CD8-positive, alpha-beta memory T cell (primary cell): ENCODE measurements at regions not wholly inside any gene's neighbourhood (a gene's known extent, or its start where the extent isn't known, plus 50 kb on each side); places are given as distances from the start of the nearest gene placed in this dataset.

Experiments
- CTCF ChIA-PET: fragments of 350-600 bp; sonication (Branson Sonifier 250); formaldehyde crosslinking; loops from one replicate; lab custom pipeline; 2021; ENCODE audit warnings: antibody characterized with exemption; lab: Charles Lee
- POLR2A ChIA-PET: fragments of 350-600 bp; sonication (Branson Sonifier 250); formaldehyde crosslinking; loops from one replicate; lab custom pipeline; 2021; ENCODE audit warnings: antibody characterized with exemption; lab: Charles Lee
- DNase-seq, 5 donors: peaks; one replicate each; pipeline versions ENCODE4 v3.0.0 to v3.0.0-alpha.2; 2020 to 2022; ENCODE audit warnings: mixed read lengths in 1 of 5
- H3K27ac ChIP-seq: one replicate; pipeline ENCODE4 v1.7.0; 2013; ENCODE audit warnings: low read depth, mild to moderate bottlenecking, low read length, moderate library complexity
- H3K27me3 ChIP-seq: 2 replicates; pipeline ENCODE4 v1.7.0; 2013; ENCODE audit warnings: low read length, mild to moderate bottlenecking; ENCODE audit not compliant: insufficient read depth, poor library complexity, severe bottlenecking
- H3K36me3 ChIP-seq: 2 replicates; pipeline ENCODE4 v1.7.0; 2013; ENCODE audit warnings: mild to moderate bottlenecking, low read length, moderate library complexity; ENCODE audit not compliant: insufficient read depth
- H3K4me1 ChIP-seq: 2 replicates; pipeline ENCODE4 v1.7.0; 2013; ENCODE audit warnings: mild to moderate bottlenecking, low read length, moderate library complexity; ENCODE audit not compliant: insufficient read depth
- H3K4me3 ChIP-seq: 2 replicates; pipeline ENCODE4 v1.7.0; 2013; ENCODE audit warnings: mild to moderate bottlenecking, low read length
- H3K9me3 ChIP-seq: 2 replicates; pipeline ENCODE4 v1.7.0; 2013; ENCODE audit warnings: mild to moderate bottlenecking, low read length
- H3K27ac Mint-ChIP-seq, 8 donors: one replicate each; pipeline ENCODE4 v1.8.0; 2020 to 2021; ENCODE audit warnings: mixed read lengths in 8 of 8, mild to moderate bottlenecking in 6 of 8, inconsistent platforms in 3 of 8, moderate library complexity in 3 of 8
- H3K27me3 Mint-ChIP-seq, 2 donors: one replicate each; pipeline ENCODE4 v1.8.0; 2020 to 2021; ENCODE audit warnings: mixed read lengths in 2 of 2, mild to moderate bottlenecking in 1 of 2, moderate library complexity in 1 of 2
- H3K36me3 Mint-ChIP-seq, 3 donors: one replicate each; pipeline ENCODE4 v1.8.0; 2020 to 2021; ENCODE audit warnings: mixed read lengths in 3 of 3, inconsistent platforms in 1 of 3, mild to moderate bottlenecking in 1 of 3
- H3K4me1 Mint-ChIP-seq, 3 donors: one replicate each; pipeline ENCODE4 v1.8.0; 2020 to 2021; ENCODE audit warnings: mixed read lengths in 3 of 3, inconsistent platforms in 1 of 3, mild to moderate bottlenecking in 1 of 3
- H3K4me3 Mint-ChIP-seq, 7 donors: one replicate each; pipeline ENCODE4 v1.8.0; 2020 to 2021; ENCODE audit warnings: mixed read lengths in 7 of 7, mild to moderate bottlenecking in 6 of 7, moderate library complexity in 4 of 7, inconsistent platforms in 2 of 7
- H3K9me3 Mint-ChIP-seq, 5 donors: one replicate each; pipeline ENCODE4 v1.8.0; 2020 to 2022; ENCODE audit warnings: mixed read lengths in 5 of 5, mild to moderate bottlenecking in 3 of 5, moderate library complexity in 2 of 5, inconsistent platforms in 1 of 5

- CTCF ChIA-PET: no interaction called here
- H3K4me1 Mint-ChIP-seq: no peaks in the 10 kb centered on the region
- DNase-seq: no peak
Measured at GRCh38 chr7:79971058-79971457, 163.6 kb upstream of the GNAI1 start.

GRCh38 chr7:79968894-79969293 is 165.7 kb upstream of the GNAI1 start:
- POLR2A ChIA-PET: no interaction called here
- H3K4me1 ChIP-seq: no peaks in the 10 kb centered on the region
- no peaks in the 10 kb centered on the region for H3K36me3 ChIP-seq
- DNase-seq: no peak
- H3K27ac ChIP-seq: no peak overlapping the region
- no peak overlapping the region for H3K4me3 Mint-ChIP-seq
- no peaks in the 10 kb centered on the region for H3K27me3 ChIP-seq
- H3K27me3 Mint-ChIP-seq: no peaks in the 10 kb centered on the region
- CTCF ChIA-PET: no interaction called here
- no peaks in the 10 kb centered on the region for H3K9me3 ChIP-seq
- no peak overlapping the region for H3K27ac Mint-ChIP-seq
- no peaks in the 10 kb centered on the region for H3K36me3 Mint-ChIP-seq
- H3K9me3 Mint-ChIP-seq: peaks cover 2 to 15% (median 3%) of the 10 kb centered on the region in 5 donors
- H3K4me3 ChIP-seq: no peak overlapping the region
- no peaks in the 10 kb centered on the region for H3K4me1 Mint-ChIP-seq

More at GRCh38 chr7:79971058-79971457, 163.6 kb upstream of the GNAI1 start:
- Histone ChIP-seq H3K27me3 (no peaks in the 10 kb centered on the region), H3K4me1 (no peaks in the 10 kb centered on the region), H3K36me3 (no peaks in the 10 kb centered on the region), H3K27ac (no peak overlapping the region), H3K4me3 (no peak overlapping the region), H3K9me3 (no peaks in the 10 kb centered on the region)
- Mint-ChIP-seq H3K4me3 (no peak overlapping the region), H3K9me3 (peaks cover 3 to 15% (median 9%) of the 10 kb centered on the region in 5 donors), H3K36me3 (no peaks in the 10 kb centered on the region), H3K27ac (no peak overlapping the region), H3K27me3 (no peaks in the 10 kb centered on the region)
- POLR2A ChIA-PET: no interaction called here

- Mint-ChIP-seq H3K4me3 (no peak overlapping the region), H3K4me1 (no peaks in the 10 kb centered on the region), H3K27me3 (no peaks in the 10 kb centered on the region), H3K36me3 (no peaks in the 10 kb centered on the region), H3K27ac (no peak overlapping the region), H3K9me3 (peaks cover 2 to 15% (median 5%) of the 10 kb centered on the region in 5 donors)
- Histone ChIP-seq H3K9me3 (no peaks in the 10 kb centered on the region), H3K4me3 (no peak overlapping the region), H3K27me3 (no peaks in the 10 kb centered on the region), H3K4me1 (no peaks in the 10 kb centered on the region), H3K36me3 (no peaks in the 10 kb centered on the region), H3K27ac (no peak overlapping the region)
- CTCF ChIA-PET: no interaction called here
- POLR2A ChIA-PET: no interaction called here
- DNase-seq: no peak
Measured at GRCh38 chr7:79968077-79968648, 166.5 kb upstream of the GNAI1 start.

GRCh38 chr7:79965946-79966345 is 168.7 kb upstream of the GNAI1 start:
- CTCF ChIA-PET: no interaction called here
- no peaks in the 10 kb centered on the region for H3K27me3 Mint-ChIP-seq
- H3K4me3 ChIP-seq: no peak overlapping the region
- no peaks in the 10 kb centered on the region for H3K27me3 ChIP-seq
- POLR2A ChIA-PET: no interaction called here
- no peak overlapping the region for H3K27ac ChIP-seq
- H3K4me3 Mint-ChIP-seq: no peak overlapping the region
- peaks cover 3 to 13% (median 5%) of the 10 kb centered on the region in 5 donors for H3K9me3 Mint-ChIP-seq
- no peaks in the 10 kb centered on the region for H3K36me3 ChIP-seq
- no peaks in the 10 kb centered on the region for H3K4me1 ChIP-seq
- no peak overlapping the region for H3K27ac Mint-ChIP-seq
- no peaks in the 10 kb centered on the region for H3K4me1 Mint-ChIP-seq
- no peaks in the 10 kb centered on the region for H3K9me3 ChIP-seq
- H3K36me3 Mint-ChIP-seq: no peaks in the 10 kb centered on the region
- DNase-seq: no peak

GRCh38 chr7:79964463-79964862 is 170.2 kb upstream of the GNAI1 start:
- Mint-ChIP-seq H3K9me3 (peaks cover 3 to 16% (median 5%) of the 10 kb centered on the region in 5 donors), H3K27me3 (no peaks in the 10 kb centered on the region), H3K4me3 (no peak overlapping the region), H3K4me1 (no peaks in the 10 kb centered on the region), H3K36me3 (no peaks in the 10 kb centered on the region), H3K27ac (no peak overlapping the region)
- CTCF ChIA-PET: no interaction called here
- H3K4me3 ChIP-seq: no peak overlapping the region
- POLR2A ChIA-PET: no interaction called here
- no peaks in the 10 kb centered on the region for H3K36me3 ChIP-seq
- H3K4me1 ChIP-seq: no peaks in the 10 kb centered on the region
- no peak overlapping the region for H3K27ac ChIP-seq
- no peak for DNase-seq
- H3K9me3 ChIP-seq: no peaks in the 10 kb centered on the region
- H3K27me3 ChIP-seq: no peaks in the 10 kb centered on the region

GRCh38 chr7:79953130-79953529 is 181.5 kb upstream of the GNAI1 start:
- Histone ChIP-seq H3K27ac (no peak overlapping the region), H3K36me3 (no peaks in the 10 kb centered on the region), H3K27me3 (no peaks in the 10 kb centered on the region), H3K9me3 (no peaks in the 10 kb centered on the region), H3K4me3 (no peak overlapping the region), H3K4me1 (no peaks in the 10 kb centered on the region)
- no peak for DNase-seq
- Mint-ChIP-seq H3K4me3 (no peak overlapping the region), H3K27ac (no peak overlapping the region), H3K4me1 (no peaks in the 10 kb centered on the region), H3K36me3 (no peaks in the 10 kb centered on the region), H3K27me3 (no peaks in the 10 kb centered on the region), H3K9me3 (peaks cover 0 to 31% (median 4%) of the 10 kb centered on the region in 5 donors)
- CTCF ChIA-PET: no interaction called here
- POLR2A ChIA-PET: no interaction called here

GRCh38 chr7:79952399-79952798 is 182.2 kb upstream of the GNAI1 start:
- CTCF ChIA-PET: no interaction called here
- POLR2A ChIA-PET: no interaction called here
- H3K4me3 Mint-ChIP-seq: no peak overlapping the region
- H3K36me3 Mint-ChIP-seq: no peaks in the 10 kb centered on the region
- Histone ChIP-seq H3K27me3 (no peaks in the 10 kb centered on the region), H3K9me3 (no peaks in the 10 kb centered on the region), H3K27ac (no peak overlapping the region), H3K4me3 (no peak overlapping the region), H3K4me1 (no peaks in the 10 kb centered on the region), H3K36me3 (no peaks in the 10 kb centered on the region)
- no peaks in the 10 kb centered on the region for H3K4me1 Mint-ChIP-seq
- H3K27ac Mint-ChIP-seq: no peak overlapping the region
- H3K9me3 Mint-ChIP-seq: peaks cover 0 to 33% (median 8%) of the 10 kb centered on the region in 5 donors
- H3K27me3 Mint-ChIP-seq: no peaks in the 10 kb centered on the region
- DNase-seq: no peak

GRCh38 chr7:79951415-79951814 is 183.2 kb upstream of the GNAI1 start:
- H3K36me3 ChIP-seq: no peaks in the 10 kb centered on the region
- no peaks in the 10 kb centered on the region for H3K27me3 ChIP-seq
- DNase-seq: no peak
- CTCF ChIA-PET: no interaction called here
- Mint-ChIP-seq H3K4me1 (no peaks in the 10 kb centered on the region), H3K27ac (no peak overlapping the region), H3K4me3 (no peak overlapping the region), H3K36me3 (no peaks in the 10 kb centered on the region), H3K27me3 (no peaks in the 10 kb centered on the region), H3K9me3 (peaks cover 0 to 33% (median 9%) of the 10 kb centered on the region in 5 donors)
- no peaks in the 10 kb centered on the region for H3K4me1 ChIP-seq
- POLR2A ChIA-PET: no interaction called here
- H3K4me3 ChIP-seq: no peak overlapping the region
- no peak overlapping the region for H3K27ac ChIP-seq
- no peaks in the 10 kb centered on the region for H3K9me3 ChIP-seq
